ENCODE measurements at regions not wholly inside any gene's neighbourhood (a gene's known extent, or its start where the extent isn't known, plus 50 kb on each side); places are given as distances from the start of the nearest gene placed in this dataset.

DNA sequence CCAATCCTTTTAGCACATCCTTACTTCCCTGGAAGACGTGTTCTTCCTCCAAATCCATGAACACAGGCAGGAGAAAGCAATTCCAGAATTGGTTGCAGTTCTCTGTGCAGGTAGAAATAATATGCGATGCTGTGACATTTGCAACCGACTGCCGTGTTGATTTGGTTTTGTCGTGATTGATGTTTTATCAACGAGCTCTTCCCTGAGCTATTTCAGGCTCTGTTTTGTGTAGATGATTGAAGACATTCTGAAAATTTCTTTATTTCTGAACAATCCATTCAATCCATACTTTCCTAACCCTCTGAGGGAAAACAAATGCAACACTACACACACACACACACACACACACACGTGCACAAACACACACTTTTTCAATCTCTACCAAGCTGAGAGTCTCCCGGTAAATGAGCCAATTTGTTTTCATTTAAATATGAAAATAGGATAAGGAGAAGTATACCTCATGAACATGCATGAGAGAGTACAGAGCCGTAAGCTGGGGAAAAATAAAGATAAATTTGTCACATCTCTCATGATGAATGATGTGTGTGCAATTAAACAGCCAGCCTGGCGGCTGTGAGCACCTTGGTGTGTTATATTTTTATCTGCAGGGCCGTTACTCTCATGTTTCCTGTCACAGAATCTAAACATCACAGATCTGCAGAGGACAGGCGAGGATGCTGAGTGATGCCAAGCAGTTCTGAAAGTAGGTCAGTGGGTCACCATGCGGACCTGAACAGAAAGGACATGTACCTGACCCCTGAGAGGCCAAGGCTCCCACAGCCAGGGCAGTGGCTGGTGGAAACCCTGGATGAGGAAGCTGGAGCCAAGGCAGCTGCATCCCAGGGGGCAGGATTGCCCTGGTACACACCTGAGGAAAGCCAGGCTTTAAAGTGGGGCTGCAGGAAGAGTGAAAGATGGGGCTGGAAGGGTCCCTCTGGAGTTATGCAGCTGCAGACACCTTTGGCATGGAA, 64.8 kb downstream of the PDCL3 start:
- no peak for DNase-seq

- DNase-seq = no peak
These were observed 65.7 kb downstream of the PDCL3 start for GRCh38 chr2:100628506-100628905.

GRCh38 chr2:100629309-100629708, 66.5 kb downstream of the PDCL3 start:
- no peak for DNase-seq

GRCh38 chr2:100630473-100630977, 67.7 kb downstream of the PDCL3 start:
- no peak for DNase-seq

- DNase-seq = no peak
These were observed 69.2 kb downstream of the PDCL3 start for GRCh38 chr2:100632037-100632436.

GRCh38 chr2:100632759-100633158, 70.0 kb downstream of the PDCL3 start:
- no peak for DNase-seq

DNA sequence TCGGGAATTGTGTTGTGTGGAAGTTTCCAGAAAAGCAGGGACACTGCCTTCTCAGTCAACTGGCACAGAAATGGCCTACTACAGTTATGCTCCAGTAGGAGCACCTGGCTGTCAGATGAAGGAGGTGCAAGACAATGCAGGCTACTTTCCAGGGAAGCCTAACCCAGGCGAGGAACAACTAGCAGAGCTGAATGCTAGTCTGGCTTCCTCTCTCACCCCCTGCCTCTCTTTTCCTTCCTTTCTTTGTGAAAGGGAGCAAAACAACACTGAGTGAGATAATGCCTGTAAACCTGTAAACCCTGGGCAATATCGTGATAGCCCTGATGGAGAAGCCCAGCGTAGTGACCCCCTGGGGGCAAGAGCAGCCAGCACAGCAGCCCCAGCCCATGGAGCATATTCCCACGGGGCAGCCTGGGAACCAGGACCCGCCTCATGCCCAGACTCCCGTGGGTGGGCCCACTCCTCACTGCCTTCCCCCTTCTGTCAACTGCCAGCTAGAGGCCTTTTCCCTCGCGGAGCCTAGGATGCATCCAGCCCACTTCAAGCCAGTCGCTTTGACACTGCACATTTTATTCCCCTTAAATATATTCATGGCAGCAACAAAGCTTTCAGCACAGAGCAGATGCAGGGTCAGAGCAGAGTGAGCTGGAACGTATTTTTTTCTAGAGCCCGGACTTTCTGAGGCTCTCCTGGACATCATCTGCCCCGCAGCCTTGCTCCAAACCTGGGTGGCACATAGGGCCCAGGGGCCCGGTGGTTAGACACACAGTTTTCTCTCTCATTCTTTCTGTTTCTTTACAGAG, 77.0 kb downstream of the PDCL3 start:
- no peak for DNase-seq

GRCh38 chr2:100640431-100641124, 77.8 kb downstream of the PDCL3 start:
- DNase-seq = no peak

DNA sequence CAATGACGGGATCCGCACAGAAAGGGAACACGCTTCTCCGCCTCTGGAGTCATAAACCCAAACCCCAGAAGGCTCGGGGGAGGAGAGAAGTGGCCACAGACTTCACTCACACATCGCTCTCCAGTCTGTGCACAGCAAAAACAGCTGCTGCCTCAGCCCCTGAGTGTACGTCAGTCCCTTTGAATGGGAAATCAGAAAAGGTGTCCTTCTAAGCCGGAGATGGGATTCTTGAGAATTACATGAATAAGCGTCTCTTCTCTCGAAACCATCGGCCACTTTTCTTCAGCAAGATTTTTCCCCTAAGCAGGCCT, 78.3 kb downstream of the PDCL3 start:
- DNase-seq = no peak

GRCh38 chr2:100642425-100642824, 79.6 kb downstream of the PDCL3 start:
- no peak for DNase-seq

DNA sequence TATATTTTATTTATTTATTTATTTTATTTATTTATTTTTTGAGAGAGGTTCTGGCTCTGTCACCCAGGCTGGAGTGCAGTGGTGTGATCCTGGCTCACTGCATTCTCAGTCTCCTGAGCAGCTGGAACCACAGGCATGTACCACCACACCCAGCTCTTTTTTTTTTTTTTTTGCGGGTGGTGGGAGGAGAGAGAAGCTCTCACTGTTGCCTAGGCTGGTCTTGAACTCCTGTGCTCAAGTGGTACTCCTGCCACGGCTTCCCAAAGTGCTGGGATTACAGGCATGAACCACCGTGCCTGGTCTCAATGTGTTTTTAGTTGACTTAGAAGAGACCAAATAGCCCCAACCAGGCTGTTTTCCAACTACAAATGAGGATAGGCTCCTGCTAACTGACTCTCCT, 80.7 kb downstream of the PDCL3 start:
- DNase-seq = no peak

GRCh38 chr2:100643906-100644501, 81.2 kb downstream of the PDCL3 start:
- DNase-seq = peak; percentile 72

- DNase-seq = no peak
These were observed 83.1 kb downstream of the PDCL3 start for GRCh38 chr2:100645695-100646429.

DNA sequence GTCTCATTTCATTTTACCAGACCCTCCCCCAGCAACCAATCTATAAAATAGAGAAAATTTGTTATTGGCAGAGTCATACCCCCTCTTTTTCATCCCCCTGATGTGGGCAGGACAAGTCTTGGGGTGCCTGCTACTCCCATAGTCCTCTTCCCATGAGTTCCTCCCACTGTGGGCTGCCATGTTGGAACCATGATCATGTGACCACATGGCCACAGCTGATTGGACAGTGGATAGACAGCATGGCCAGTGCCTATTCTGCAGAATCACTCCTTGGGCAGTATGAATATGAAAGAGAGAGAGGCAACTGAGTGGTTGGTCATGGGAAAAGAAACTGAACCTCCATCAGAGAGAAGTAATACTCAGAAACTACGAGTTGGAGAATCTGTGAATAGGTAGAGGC, 84.9 kb downstream of the PDCL3 start:
- DNase-seq = no peak

DNA sequence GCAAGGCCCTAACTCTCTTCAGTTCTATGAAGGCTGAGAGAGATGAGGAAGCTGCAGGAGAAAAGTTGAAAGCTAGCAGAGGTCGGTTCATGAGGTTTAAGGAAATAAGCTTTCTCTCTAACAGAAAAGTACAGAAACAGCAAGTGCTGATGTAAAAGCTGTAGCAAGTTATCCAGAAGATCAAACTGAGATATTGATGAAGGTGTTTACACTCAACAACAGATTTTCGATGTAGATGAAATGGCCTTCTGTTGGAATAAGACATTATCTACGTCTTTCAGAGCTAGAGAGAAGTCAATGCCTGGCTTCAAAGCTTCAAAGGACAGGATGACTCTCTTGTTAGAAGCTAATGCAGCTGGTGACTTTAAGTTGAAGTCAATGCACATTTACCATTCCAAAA, 87.4 kb downstream of the PDCL3 start:
- no peak for DNase-seq

DNA sequence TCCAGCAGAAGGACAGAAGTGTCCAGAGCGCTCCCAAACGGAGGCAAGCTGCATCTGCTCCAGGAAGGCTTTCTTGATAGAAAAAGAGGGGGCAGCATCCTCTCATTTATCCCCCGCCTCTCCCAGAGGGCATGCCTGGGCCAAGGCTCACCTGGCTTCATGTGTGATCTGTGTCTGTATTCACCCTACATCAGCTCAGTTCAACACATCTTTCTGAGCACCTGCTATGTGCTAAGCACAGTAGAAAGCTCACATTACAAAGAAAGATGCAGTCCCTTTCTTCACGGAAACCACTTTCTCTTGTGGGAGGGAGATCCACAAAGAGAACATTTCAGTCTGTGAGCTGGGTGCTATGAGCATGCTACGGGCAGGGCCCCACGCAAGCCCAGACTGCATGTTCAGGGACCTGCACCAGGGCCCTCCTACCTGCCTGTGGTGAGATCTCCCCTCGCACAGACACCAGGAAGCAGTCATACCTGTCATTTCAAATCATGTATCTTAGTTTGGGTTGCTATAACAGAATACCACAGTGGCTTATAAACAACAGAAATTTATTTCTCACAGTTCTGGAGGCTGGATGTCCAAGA, 90.7 kb downstream of the PDCL3 start:
- no peak for DNase-seq

DNA sequence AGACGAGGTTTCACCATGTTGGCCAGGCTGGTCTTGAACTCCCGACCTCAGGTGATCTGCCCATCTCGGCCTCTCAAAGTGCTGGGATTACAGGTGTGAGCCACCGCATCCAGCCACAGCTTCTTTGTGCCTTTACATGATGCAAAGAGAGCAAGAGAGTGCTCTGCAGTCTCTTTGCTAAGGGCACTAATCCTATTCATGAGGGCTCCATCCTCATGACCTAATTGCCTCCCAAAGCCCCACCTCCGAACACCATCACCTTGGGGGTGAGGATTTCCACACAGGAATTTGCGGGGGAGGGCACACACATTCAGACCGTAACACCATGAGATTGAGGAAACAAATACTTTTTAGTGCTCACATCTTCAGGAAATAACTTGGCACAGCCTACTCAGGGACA, 91.8 kb downstream of the PDCL3 start:
- no peak for DNase-seq

DNA sequence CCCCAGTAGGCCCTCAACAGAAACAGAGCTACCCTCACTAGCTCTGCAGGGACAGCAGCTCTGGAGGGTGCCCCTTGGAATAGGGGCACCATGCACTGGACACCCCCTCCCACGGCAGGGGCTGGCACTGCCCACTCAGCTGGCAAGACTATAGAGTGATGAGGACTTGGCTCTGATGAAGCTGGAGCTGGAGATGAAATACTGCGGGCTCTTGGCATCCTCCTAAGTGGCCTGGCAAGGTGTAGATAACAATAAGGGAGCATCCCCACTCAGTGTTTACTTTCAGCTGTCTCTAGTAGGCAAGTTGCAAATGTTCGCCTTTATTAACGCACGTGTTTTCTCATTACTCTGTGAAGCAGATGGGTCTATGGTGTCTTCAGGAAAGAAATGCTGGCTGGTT, 92.7 kb downstream of the PDCL3 start:
- DNase-seq = no peak

GRCh38 chr2:100655936-100656534, 93.2 kb downstream of the PDCL3 start:
- no peak for DNase-seq

DNA sequence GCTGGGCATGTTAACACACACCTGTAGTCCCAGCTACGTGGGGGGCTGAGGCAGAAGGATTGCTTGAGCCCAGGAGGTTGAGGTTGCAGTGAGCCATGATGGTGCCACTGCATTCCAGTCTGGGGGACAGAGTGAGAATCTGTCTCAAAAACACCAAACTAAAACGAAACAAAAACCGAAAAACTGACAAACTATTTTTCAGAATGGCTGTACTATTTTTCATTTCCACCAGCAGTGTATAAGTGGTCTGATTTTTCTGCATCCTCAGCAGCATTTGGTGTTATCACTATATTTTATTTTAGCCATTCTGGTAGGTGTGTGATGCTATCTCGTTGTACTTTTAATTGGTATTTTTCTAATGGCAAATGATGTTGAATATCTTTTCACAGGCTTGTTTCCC, 95.2 kb downstream of the PDCL3 start:
- DNase-seq = no peak

GRCh38 chr2:100660851-100661584, 98.2 kb downstream of the PDCL3 start:
- DNase-seq = no peak
